SU-DHL-6 (cell line): ENCODE measurements at regions not wholly inside any gene's neighbourhood (a gene's known extent, or its start where the extent isn't known, plus 50 kb on each side); places are given as distances from the start of the nearest gene placed in this dataset.

Experiments used
- EZH2phosphoT487 ChIP-seq: fragments of 200-600 bp; sonication (generic), shearing (Covaris generic); conservative IDR thresholded peaks from 2 replicates; pipeline ENCODE4 v1.6.1; 2018; ENCODE audit warnings: mild to moderate bottlenecking, antibody characterized with exemption, low read length, moderate library complexity, mixed read lengths
- TF ChIP-seq, protein P1 (sequence below): fragments of 200-600 bp; sonication (generic); IDR thresholded peaks from one replicate; pipeline ENCODE4 v1.5.1; 2017; ENCODE audit warnings: antibody characterized with exemption, mild to moderate bottlenecking, low read length, moderate library complexity; ENCODE audit not compliant: insufficient read depth, poor library complexity, severe bottlenecking

DNA sequence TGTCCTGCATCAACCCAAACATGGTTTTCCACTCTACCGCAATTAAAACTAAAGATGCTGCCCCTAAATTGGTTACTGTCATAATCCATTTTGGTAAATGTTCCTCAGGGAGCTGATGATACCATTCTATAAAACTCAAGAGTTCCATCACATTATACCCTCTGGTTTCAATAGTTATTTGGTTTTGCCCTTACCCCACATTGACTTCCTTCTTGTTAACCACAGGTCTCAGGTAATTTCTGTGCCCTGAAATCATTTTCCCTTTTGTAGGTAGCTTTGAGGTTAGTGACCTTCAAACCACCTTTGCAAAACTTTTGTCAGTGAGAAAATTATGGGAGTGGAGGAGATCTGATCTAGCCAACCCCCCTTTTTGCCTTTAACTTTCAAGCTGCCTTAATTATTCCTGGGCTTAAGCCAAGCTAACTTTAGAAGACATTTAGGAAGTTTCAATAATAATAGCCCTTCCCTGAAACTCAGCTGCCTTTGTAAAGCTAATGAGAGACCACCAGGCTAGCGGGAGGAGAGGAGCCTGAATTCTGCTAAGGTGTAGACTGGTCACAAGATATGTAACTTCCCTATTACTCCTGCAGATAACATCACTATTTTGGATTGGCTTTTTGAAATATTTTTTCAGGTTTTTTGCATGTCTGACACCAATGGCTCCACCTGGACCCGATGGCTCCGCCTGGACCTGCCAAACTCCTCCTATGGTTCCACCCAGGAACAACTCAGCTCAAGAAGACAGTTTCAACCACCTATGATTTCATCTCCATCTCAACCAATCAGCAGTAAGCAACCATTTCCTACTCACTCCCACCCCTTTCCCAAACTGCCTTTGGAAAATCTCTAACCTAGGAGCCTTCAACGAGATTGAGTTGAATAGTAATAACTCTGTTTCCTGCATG, 224.9 kb downstream of the HS3ST3B1 start:
- TF ChIP-seq, protein P1, sequence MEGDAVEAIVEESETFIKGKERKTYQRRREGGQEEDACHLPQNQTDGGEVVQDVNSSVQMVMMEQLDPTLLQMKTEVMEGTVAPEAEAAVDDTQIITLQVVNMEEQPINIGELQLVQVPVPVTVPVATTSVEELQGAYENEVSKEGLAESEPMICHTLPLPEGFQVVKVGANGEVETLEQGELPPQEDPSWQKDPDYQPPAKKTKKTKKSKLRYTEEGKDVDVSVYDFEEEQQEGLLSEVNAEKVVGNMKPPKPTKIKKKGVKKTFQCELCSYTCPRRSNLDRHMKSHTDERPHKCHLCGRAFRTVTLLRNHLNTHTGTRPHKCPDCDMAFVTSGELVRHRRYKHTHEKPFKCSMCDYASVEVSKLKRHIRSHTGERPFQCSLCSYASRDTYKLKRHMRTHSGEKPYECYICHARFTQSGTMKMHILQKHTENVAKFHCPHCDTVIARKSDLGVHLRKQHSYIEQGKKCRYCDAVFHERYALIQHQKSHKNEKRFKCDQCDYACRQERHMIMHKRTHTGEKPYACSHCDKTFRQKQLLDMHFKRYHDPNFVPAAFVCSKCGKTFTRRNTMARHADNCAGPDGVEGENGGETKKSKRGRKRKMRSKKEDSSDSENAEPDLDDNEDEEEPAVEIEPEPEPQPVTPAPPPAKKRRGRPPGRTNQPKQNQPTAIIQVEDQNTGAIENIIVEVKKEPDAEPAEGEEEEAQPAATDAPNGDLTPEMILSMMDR: no peak
- TF ChIP-seq EZH2phosphoT487: no peak
